Upper lobe of left lung (tissue), 4 donors: ENCODE measurements at regions not wholly inside any gene's neighbourhood (a gene's known extent, or its start where the extent isn't known, plus 50 kb on each side); places are given as distances from the start of the nearest gene placed in this dataset.

Experiments used
- CTCF ChIP-seq, 6 experiments: fragments of 450-650 bp in 4 of 6; fragments of 200-600 bp in 2 of 6; sonication (generic) in 2 of 6; IDR thresholded peaks; one replicate each; pipeline ENCODE4 v1.5.1; 2016 to 2019; ENCODE audit warnings: antibody characterized with exemption in 6 of 6
- POLR2A ChIP-seq, 4 donors: fragments of 450-650 bp; IDR thresholded peaks; one replicate each; pipeline ENCODE4 v1.5.1; 2016 to 2017; ENCODE audit warnings: antibody characterized with exemption in 4 of 4, mild to moderate bottlenecking in 2 of 4
- POLR2AphosphoS5 ChIP-seq, 2 donors: sonication (generic); formaldehyde crosslinking; IDR thresholded peaks; one replicate each; pipeline ENCODE4 v1.5.1; 2017; ENCODE audit warnings: antibody characterized with exemption in 2 of 2

GRCh38 chr10:6704896-6705295 lies 124.8 kb upstream of the PRKCQ start:
- TF ChIP-seq CTCF (IDR thresholded peaks at IDR 0.05) (no peak), POLR2AphosphoS5 (IDR thresholded peaks at IDR 0.05) (no peak), POLR2A (IDR thresholded peaks at IDR 0.05) (no peak)
